NCI-H1105 (cell line): ENCODE measurements at regions not wholly inside any gene's neighbourhood (a gene's known extent, or its start where the extent isn't known, plus 50 kb on each side); places are given as distances from the start of the nearest gene placed in this dataset.

Experiments
- DNase-seq: peaks from one replicate; lab custom pipeline; 2025; lab: John Stamatoyannopoulos, UW

DNA sequence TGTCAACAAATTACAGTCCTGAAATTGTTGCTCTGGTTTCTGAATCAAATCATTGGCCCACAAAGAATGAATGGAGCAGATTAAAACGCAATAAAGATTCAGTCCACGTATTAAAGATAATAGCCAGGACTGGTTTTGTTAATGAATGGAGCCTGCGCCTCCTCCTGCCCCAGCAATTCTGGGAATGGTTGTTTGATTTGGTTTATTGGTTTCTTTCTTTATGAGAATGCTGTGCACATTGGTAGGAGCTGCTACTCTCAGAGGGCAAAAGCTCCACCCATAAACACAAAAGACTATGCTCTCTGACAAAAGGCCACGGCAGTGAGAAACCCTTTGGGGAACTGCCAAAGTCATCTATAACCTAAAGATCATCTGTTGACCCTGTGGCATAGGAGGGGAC, 261.1 kb downstream of the ABHD5 start:
- no peak for DNase-seq

DNA sequence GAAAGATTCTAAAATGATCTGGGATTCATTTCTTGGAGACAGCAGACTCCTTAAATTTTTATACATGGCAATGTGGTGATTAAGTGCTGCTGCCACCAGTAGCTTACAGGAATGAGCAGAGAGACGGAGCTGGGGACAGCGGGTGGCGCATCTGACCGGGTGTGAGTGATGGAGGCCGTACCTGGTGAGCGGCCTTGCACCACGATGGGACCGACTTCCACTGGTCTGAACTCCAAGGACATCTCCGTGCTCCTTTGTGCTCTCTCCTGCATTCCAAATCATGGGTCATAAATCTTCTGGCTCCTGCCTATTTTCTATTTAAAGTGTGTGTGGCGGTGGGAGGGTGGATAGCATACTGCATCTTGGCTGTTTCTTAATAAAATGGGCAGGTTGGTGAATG, 262.6 kb downstream of the ABHD5 start:
- no peak for DNase-seq

DNA sequence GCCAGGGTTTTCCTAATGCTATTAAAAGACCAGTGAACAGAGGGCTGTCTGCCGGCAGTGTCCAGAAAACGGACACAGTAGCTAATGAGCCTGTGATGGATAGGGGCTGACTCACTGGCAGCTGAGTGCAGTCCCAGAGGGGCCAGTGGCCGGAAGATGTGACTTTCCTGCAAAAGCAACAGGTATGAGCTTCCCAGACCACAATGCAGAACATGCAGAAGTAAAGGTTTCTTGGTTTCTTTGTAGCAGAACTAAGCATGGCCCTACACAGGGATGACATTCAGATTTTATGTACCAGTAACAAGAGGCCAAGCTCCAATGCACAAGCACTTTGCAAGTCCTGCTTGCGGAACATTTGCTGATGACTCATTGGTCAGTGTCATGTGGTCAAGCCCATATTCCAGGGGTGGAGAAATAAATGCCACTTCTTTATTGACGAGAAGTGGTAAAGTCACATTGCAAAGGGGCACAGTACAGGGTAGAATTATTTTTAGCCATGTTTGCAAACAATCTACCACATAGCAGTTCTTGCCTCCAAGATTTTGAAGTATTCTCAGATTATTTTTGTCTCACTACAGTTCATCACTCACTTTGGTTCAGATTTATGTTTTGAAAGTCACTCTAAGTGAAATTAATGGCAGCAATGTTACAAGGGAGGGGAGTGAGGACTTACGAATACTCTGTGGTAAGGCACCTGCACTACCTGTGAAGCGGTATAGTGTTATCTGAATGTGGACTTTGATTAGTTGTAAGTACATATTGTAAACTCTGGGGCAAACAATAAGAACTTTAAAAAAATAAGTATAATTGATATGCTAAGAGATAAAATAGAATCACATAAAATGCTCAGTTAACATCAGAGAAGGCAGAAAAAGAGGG, 263.3 kb downstream of the ABHD5 start:
- DNase-seq: no peak

GRCh38 chr3:43956945-43957344, 266.2 kb downstream of the ABHD5 start:
- DNase-seq: no peak

- DNase-seq: no peak
Measured at GRCh38 chr3:43957553-43957952, 266.8 kb downstream of the ABHD5 start.

DNA sequence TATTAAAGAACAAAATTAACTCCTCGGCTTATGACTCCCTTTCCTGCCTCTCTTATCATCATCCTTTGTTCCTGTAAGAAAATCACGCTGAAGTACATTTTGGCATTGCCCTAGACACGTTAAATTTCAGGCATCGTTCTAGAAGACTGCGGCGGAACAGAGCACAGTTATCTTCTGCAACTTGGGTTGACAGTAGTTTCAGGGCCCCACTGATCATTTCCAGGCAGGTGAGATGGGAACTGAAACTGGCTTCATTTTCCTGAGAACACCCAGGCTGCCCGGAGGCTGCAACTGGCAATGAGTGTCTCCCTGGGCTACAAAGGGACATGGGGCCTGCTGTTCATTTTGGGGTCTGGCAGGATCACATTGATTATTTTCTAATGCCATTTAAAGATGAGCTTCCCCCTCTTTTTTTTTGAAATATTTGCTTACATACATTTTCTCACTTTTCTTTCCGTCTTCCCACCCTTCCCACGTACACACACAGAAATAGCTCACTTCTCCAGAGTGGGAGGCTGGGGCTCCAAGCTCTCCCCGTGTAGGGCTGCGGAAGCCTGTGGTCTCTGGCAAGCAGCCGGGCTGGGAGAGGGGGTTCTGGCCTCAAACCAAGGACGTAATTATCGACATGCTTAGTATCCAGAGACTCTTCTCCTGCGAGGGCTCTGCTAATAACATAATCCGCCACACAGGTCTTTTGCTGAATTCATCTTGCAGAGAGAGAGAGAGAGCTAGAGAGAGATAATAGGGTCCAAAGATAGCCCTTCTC, 267.4 kb downstream of the ABHD5 start:
- DNase-seq: no peak

GRCh38 chr3:43958973-43959372, 268.2 kb downstream of the ABHD5 start:
- no peak for DNase-seq

- no peak for DNase-seq
Measured at GRCh38 chr3:43959498-43960447, 269.0 kb downstream of the ABHD5 start.

DNA sequence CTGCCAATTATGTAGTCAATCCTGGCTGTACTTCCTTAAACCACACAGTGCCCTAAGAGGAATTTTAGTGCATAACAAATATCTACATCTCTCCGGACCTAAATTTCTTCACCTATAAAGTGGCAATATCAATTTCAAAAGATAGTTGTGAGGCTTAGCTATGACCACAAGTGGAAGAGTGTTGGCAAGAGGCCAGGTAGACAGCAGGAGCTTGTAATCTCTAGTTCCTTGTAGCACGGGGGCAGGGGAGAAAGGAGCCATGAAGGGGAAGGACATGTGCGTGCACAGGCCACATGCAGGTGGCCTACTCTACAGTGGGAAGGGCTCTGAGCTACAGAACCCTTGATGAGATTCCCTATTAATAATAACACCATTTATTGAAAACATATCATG, 269.7 kb downstream of the ABHD5 start:
- DNase-seq: no peak

DNA sequence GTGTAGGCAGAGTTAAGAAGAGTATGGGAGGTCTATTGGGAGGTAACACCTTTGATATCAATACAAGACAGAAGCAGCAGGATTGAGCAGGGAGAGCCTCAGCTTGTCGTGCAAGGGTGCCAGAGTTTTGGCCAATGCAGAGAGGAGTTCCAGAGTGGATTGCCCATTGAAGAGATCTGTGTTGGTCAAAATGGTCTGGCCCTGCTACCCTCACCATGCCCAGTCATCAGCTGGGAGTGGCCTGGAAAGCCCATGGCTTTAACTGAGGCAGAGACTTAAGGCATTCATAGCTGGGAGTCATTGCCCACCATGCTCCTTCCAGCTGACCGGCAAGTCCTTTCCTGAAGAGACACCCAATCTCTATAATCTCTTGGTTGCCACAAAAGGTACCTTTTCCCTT, 271.3 kb downstream of the ABHD5 start:
- no peak for DNase-seq

GRCh38 chr3:43963208-43963607, 272.5 kb downstream of the ABHD5 start:
- no peak for DNase-seq

DNA sequence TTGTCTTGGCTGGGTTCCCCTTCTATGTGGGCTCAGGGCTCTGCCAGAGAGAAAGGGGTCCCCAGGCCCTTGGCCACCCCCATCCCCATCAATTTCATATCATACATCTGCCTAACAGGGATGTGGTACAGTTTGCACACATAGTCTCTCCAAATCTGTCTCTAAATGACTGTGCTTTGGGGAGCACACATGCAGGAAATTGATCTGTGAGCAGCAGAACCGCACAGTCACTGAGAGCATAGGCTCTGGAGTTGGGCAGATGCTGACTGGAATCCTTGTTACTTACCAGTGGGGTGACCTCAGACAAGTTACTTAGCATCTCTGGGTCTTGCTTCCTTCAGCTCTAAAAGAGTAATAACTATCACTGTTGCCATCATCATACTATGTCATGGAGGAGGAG, 273.9 kb downstream of the ABHD5 start:
- DNase-seq: no peak

DNA sequence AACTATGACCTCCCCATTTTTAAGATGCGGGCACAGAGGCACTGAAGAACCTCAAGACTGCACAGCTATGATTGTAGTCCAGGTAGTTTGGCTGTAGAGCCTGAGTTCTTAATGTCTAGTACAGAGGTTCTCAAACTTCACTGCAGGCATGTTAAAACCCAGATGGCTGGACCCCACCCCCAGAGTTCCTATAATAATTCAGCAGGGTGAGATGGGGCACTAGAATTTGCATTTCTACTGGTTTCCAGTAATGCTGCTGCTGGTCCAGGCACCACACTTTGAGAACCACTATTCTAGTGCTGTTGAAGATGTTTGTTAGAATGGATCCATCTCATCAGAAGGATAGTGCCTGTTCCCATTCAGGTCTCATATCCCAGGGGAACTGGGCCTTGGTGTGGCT, 274.9 kb downstream of the ABHD5 start:
- no peak for DNase-seq

- no peak for DNase-seq
Measured at GRCh38 chr3:43966126-43966525, 275.4 kb downstream of the ABHD5 start.

DNA sequence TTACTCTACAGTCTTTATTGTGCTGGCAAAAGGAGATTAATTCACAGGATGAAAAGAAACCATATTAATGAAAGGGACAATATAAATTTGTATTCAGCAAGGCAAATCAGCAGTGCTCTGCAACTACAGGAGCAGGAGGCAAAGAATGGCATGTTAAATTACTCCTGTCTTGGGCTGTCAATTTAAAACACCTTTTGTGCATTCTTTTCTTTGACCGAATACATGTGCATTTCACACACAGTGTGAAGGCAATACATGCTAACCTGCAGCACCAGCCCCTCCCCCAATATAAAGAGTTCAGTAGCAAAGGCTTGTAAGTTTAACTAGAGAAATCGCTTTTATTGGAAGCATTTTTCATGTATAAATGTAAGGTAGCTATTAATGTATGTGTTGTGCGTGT, 275.2 kb upstream of the TOPAZ1 start:
- DNase-seq: no peak

GRCh38 chr3:43968465-43968864, 273.2 kb upstream of the TOPAZ1 start:
- peak; percentile 51 for DNase-seq

DNA sequence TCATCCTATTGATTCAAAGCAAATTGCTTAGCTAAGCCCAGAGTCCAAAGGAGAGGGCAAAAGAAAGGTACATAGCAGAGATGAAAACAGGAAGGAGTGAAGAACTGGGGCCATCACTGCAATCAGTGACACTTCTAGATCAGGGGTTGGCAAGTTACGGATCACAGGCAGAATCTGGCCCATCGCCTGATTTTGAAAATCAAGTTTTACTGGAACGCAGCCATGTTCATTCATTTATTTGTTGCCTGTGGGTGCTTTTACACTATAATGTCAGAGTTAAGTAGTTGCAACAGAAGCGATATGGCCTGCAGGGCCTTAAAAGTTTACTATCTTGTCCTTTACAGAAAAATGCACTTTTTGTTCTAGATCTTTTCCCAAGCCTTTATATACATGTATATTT, 271.7 kb upstream of the TOPAZ1 start:
- DNase-seq: no peak

- no peak for DNase-seq
Measured at GRCh38 chr3:43970351-43970750, 271.3 kb upstream of the TOPAZ1 start.

- no peak for DNase-seq
Measured at GRCh38 chr3:43970920-43971319, 270.8 kb upstream of the TOPAZ1 start.

DNA sequence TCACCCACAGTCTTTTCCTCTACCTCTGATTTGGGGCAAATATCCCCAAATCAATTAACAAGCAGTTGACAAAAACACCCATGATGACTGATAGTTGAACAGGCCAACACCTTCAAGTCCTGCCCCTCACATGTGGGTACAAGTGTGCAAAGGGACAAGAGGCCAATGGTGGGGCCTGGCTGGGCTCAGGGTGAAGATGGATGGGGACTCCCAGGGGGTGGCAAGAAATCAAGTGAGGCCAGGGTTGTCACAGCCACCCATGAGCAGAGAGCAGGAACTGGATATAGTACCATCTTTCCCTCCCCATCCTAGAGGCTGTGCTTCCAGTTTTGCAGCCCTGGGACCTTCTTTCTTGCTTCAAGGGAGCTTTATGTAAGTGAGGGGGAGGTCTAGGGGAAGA, 270.2 kb upstream of the TOPAZ1 start:
- DNase-seq: no peak

- DNase-seq: no peak
Measured at GRCh38 chr3:43978708-43979107, 263.0 kb upstream of the TOPAZ1 start.

DNA sequence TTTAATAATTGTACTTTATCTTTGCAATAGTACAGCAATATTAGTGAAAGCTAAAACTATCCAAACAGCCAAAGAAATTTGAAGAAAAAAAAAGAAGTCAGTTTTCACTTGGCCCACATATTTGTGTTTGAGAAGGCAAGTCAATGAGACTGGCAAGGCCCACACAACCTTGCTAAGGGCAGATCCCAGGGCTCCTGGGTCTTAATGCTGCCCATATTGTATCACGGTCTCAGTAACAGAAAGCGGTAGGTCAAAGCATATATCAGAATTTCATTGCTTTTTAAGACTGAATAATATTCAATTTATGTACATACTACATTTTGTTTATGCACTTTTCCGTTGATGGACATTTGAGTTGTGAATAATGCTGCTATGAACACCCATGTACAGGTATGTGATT, 262.0 kb upstream of the TOPAZ1 start:
- no peak for DNase-seq
